NCI-H1092 (cell line): ENCODE measurements at regions not wholly inside any gene's neighbourhood (a gene's known extent, or its start where the extent isn't known, plus 50 kb on each side); places are given as distances from the start of the nearest gene placed in this dataset.

Experiments used
- DNase-seq: peaks from one replicate; lab custom pipeline; 2025; lab: John Stamatoyannopoulos, UW

DNA sequence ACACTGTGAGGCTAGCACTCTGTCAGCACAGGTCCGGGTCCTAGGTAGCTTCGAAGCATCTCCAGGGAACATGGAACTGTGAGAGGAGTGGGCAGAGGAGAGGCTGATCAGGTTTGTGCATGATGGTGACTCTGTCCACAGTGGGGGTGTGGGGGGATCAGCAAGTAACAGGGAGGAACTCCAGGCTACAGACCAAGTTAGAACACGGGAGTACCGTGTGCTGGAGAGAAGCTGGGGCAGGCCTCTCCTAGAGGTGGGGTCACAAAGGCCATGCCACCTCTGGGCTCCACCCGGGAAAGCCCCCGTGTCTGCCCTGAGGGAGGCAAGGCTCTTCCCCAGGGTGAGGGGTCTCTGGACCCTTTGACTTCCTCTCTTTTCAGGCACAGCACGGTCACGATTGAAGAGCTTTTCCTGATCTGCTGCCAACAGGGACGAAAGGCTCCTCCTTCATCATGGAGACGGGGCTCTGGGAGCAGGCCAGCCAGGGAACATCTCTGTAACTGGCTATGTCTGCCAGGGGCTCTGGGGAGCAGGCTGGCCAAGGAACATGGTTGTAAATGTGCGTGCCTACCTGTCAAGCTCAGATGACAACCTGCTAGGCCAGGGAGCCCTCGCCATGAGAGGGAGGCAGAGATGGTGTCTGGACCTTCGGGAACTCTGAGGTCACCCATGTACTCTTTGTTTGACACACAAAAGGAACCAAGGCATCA is 1476.1 kb downstream of the BRD1 start:
- DNase-seq, result no peak

DNA sequence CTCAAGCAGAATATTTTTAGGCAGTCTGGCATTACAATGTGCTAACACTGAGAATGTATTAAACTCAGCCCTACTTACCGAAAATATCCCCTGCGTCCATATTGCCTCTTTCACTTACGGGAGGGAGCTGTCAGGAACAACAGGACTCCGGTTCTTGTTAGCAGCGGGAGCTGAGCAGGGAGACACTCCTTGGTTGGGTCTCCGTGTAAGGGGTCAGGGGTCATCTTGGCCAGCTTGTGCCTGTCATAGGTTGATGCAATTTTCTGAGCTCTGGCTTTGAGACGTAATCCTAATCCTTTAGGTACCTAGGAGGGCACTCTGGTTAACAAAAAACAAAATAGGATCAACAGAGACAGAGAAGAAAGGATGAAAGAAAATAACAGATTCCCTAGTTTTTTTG is 1477.2 kb downstream of the BRD1 start:
- no peak for DNase-seq

DNA sequence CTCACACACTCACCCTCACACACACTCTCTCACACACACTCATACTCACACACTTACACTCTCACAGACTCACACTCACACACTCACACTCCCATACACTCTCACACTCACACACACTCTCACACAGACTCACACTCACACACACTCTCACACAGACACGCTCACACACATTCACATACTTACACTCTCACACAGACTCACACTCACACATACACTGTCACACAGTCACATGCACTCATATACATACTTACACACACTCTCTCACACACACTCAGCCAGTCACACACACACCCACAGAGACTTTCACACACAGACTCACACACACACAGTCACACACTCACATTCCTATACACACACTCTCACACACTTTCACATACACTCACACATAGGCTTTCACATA is 1478.8 kb downstream of the BRD1 start:
- no peak for DNase-seq

DNA sequence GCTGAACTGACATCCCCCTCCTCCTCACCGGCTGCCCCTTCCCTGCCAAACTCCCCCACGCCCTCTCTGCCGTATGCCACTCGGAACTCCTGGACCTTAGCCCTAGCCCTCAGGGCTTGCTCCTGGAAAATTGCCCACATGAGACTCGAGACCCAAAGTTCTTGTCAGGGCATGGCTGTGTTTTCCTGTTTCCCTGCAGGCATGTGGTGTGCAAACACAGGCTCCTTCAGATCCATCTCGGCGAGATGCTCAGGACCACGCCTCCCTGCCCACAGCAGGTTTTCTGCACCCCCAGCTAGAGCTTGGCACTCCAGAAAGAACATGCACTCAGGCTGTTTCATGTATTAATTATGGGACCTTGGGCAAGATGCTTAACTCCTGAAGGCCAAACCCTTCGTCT is 1480.4 kb downstream of the BRD1 start:
- DNase-seq, result no peak

DNA sequence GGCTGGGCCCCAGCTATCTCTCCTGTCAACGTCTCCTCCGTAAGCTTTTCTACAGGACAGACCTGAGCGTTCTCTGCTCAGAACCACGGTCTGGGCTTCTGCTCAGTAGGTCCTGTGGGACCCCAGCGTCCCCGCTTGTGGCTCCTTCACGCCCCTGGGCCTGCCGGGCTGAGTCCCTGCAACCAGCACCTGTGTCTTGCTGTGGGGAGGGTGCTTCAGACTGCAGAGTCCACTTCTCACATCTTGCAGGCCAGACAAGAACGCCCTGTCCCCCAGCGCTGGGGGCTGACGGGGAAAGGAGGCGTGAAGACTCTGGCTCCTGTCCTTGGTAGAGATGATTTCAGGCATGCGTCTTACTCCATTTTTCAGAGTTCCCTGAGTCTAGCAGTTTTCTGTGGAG is 1480.8 kb downstream of the BRD1 start:
- no peak for DNase-seq

- no peak for DNase-seq
Observed at GRCh38 chr22:48346311-48346710, 1481.4 kb downstream of the BRD1 start.

DNA sequence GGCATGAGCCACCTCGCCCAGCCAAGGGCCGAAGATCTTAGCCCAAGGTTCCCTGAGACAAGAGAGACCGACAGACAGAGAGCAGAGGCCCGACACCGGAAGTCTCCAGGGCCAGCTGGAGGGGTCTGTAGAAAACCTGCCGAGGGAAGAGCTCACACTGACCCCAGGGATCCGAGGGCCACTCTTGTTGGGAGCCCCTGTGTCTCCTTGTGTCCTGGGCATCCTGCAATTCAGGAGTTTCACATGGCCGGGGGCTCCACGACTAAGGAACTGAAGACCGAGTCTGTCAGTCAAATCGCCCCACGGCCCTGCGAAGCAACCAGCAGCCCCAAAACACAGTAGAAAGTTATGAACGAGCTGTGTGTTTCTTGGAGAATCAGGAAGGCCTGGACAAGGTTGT is 1482.0 kb downstream of the BRD1 start:
- DNase-seq, result no peak

DNA sequence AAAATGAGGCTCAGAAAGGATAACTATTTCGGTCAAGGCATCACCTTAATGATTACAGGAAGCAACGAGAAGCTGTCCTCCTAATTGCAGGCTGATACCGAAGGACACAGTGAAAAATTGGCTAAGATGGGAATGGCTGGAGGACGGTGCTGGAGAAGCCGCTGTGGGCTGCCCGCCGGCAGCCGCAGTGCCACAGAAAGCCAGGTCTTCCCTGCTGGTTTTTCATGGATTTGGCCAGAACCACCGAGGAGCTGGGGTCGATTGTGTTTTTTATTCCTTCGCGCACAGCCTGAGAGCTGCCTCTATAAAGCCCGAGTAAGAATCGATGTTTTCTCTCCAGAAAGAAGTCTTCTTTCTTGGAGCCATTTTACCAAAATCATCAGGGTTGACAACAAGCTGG is 1484.2 kb downstream of the BRD1 start:
- no peak for DNase-seq

DNA sequence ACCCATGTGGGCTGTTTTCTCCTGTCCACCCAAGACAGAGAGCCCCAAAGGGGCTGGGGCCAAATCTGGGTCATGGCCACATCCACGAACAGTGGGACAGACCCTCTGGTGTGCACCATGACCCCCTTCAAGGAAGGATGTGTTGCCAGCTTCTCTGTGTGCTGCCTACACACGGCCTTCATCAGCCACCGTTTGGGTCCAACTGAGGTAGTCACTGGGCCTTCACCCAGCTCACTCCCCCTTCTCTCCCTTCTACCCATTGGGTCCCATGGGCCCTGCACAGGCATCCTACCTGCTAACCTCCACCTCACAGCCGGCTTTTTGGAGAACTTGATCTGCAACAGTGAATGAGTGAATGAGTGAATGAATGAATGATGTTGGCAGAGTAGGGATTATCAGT is 1484.9 kb downstream of the BRD1 start:
- no peak for DNase-seq

- DNase-seq, result no peak
Observed at GRCh38 chr22:48342016-48342415, 1485.7 kb downstream of the BRD1 start.

- no peak for DNase-seq
Observed at GRCh38 chr22:48340727-48341709, 1486.7 kb downstream of the BRD1 start.

GRCh38 chr22:48340191-48340590 is 1487.5 kb downstream of the BRD1 start:
- DNase-seq, result no peak

- no peak for DNase-seq
Observed at GRCh38 chr22:48338793-48339705, 1488.6 kb downstream of the BRD1 start.

- no peak for DNase-seq
Observed at GRCh38 chr22:48337957-48338792, 1489.5 kb downstream of the BRD1 start.

DNA sequence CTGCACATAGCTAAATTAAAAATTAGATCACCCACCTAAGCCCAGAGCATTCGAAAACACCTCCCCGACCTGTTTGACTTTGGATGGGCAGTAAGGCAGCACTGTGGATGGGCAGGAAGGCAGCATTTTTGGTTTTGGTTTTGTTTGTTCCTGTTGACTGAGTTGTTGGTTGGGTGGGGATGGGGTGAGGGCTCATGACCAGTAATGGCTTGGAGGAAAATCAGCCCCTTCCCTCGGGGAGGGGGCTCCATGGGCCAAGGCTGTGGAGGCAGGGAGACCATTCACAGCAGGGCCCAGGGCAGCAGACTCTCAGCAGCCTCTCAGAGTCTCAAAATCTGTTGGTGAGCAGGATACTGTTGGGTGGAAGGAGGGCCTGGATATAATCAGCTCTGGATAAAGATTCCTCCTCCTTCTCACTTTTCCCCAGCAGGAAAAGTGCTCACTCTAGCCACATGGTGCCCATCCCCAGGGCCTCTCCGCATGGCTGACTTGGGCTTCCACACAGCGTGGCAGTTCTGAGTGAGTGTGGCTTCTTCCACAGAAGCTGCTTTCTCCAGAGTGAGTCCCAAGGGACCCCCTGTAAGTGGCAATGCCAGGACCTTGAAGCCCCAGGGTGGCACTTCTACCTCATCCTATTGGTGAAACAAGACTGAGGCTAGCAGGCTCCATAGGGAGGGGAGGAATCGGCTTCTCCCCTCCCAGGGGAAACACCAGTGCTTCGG is 1491.2 kb downstream of the BRD1 start:
- no peak for DNase-seq

DNA sequence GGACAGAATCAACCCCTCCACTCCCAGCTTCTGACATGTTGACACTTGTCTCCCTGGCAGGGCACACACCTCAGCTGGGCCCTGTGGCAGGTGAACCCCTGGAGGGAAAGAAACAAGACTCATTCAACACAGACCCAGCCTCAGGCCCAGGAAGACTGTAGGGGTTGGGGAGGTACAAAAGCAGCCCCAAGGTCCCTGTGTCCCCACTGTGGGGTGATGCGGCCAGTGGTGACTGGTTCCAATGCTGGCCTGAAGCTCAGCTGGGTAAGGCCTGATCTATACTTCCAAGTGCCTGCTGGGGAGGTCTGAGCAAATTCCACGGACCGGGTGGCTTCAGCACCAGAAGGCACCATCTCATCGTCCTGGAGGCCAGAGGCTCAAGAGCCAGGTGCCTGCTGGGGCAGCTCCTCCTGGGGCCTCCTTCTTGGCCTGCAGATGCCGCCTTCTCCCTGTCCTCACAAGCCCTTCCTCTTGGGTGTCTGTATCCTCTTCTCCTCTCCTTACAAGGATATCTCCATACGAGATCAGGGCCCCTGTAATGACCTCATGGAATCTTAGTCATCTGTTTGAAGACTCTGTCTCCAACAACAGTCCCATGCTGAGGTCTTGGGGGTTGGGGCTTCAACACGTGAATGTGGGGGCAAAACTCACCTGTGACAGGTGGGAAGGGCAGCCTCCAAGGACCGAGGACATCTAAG is 1492.1 kb downstream of the BRD1 start:
- no peak for DNase-seq

DNA sequence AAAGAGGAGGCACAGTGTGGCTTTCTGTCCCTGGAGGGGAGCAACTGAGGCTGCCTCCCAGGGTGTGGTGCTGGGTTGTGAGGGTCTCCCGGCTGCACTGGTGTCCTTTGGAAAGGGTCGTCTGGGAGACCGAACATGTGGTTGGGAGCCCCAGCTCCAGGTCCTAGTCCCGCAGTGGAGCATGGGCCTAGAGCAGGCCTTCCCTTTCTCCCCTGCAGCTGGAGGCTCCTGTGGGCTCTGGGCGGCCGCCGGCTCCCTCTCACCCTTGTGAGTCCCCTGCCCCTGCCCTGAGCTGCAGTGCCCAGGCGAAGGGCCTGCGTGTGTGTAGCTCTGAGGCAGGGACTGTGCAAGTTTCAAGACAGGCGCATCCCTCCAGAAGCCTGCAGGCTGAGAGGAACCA is 1492.7 kb downstream of the BRD1 start:
- DNase-seq, result no peak

DNA sequence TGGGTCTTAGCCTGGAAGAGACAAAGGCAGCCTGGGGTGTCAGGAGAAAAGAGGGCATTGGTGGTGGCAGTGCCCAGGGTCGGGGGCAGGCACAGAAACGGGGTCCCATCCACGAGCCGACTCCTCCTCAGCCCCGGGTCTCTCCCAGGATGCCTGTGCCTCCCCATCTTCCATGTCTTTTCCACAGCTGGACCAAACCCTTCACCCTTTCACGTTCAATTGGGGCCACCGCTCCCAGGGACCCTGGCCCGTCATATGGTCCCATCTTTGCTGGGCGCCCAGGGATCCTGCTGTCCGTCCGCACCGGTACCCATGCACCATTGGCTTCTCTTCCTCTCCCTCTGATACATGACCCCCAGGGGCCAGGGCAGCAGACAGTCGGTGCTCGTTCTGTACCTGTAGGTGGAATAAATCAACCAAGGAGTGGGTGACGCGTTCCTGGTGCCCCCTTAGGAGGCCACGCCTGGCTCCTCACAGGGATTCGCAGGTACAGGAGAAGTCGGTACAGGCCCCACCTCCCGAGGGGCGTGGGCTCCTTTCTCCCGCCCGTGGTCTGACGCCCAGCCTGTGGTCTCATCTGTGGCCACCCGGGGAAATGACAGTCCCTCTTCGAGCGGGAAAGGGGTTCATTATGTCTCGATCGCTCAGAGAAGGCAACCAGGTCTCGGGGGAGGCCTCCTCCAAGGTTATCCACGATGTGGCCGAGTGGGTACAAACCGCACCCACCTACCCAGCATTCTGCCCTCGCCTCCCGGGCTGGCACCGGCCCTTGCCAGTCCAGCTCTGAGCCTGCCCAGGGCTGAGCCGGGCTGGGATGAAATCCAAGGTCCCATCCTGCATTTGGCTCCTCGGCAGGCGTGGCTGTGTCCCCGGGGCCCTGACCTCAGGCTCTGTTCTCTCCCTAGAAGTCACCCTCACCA is 1493.6 kb downstream of the BRD1 start:
- no peak for DNase-seq

DNA sequence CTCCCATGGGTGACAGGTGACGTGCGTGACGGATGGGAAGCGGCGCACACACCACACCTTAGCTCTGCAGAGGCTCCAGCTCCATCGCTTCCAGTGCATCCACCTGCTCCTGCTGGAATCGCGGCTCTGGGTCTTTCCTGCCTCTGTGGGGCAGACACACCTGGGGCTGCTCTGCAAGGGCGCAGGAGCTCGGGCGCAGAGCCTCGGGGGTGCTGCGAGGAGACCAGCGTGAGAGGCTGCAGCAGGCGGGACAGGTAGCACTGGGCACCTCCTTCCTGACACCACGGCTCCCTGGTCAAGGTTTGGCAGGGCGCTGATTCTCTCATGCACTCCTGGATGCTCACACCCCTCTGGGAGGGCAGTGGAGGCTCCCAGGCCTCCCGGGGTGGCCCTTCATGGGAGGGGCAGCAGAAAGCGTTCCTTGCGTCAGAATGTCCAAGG is 1494.3 kb downstream of the BRD1 start:
- DNase-seq, result no peak
